Endodermal cell (in vitro differentiated cells): ENCODE measurements at regions not wholly inside any gene's neighbourhood (a gene's known extent, or its start where the extent isn't known, plus 50 kb on each side); places are given as distances from the start of the nearest gene placed in this dataset.
A peak's percentile ranks its signal among the peaks of the same experiment; 100 is the strongest.

Experiments
- DNase-seq: peaks from one replicate; pipeline ENCODE4 v3.0.0-alpha.2; 2017
- H3K27ac ChIP-seq: 2 replicates; pipeline ENCODE4 v1.5.1; 2013; ENCODE audit warnings: mild to moderate bottlenecking, low read depth, low read length, moderate library complexity
- H3K27me3 ChIP-seq: 2 replicates; pipeline ENCODE4 v1.6.1; 2013; ENCODE audit warnings: mild to moderate bottlenecking, low read length, moderate library complexity; ENCODE audit not compliant: insufficient read depth, control insufficient read depth, poor library complexity, severe bottlenecking
- H3K36me3 ChIP-seq: 2 replicates; pipeline ENCODE4 v1.7.0; 2013; ENCODE audit warnings: mild to moderate bottlenecking, low read length, moderate library complexity; ENCODE audit not compliant: control insufficient read depth, insufficient read depth
- H3K4me1 ChIP-seq: one replicate; pipeline ENCODE4 v1.7.0; 2013; ENCODE audit warnings: low read length; ENCODE audit not compliant: control insufficient read depth, insufficient read depth
- H3K4me3 ChIP-seq: 2 replicates; pipeline ENCODE4 v1.5.1; 2013; ENCODE audit warnings: mild to moderate bottlenecking, low read length, moderate library complexity
- H3K9ac ChIP-seq: 2 replicates; pipeline ENCODE4 v1.6.1; 2013; ENCODE audit warnings: mild to moderate bottlenecking, low read length, moderate library complexity; ENCODE audit not compliant: poor library complexity, severe bottlenecking; ENCODE audit errors: extremely low read depth
- H3K9me3 ChIP-seq: 2 replicates; pipeline ENCODE4 v1.6.1; 2013; ENCODE audit warnings: mild to moderate bottlenecking, low read length, moderate library complexity; ENCODE audit not compliant: control insufficient read depth
- H3K27ac Mint-ChIP-seq: 2 replicates; pipeline ENCODE4 v1.8.0; 2020; ENCODE audit warnings: mixed read lengths
- H3K27me3 Mint-ChIP-seq: 2 replicates; pipeline ENCODE4 v1.8.0; 2021; ENCODE audit warnings: mild to moderate bottlenecking, mixed read lengths; ENCODE audit not compliant: insufficient read depth
- H3K36me3 Mint-ChIP-seq: 2 replicates; pipeline ENCODE4 v1.8.0; 2020; ENCODE audit warnings: low read depth, mixed read lengths
- H3K4me1 Mint-ChIP-seq: 2 replicates; pipeline ENCODE4 v1.8.0; 2020; ENCODE audit warnings: mixed read lengths
- H3K4me3 Mint-ChIP-seq: 2 replicates; pipeline ENCODE4 v1.8.0; 2020; ENCODE audit warnings: mild to moderate bottlenecking, moderate library complexity, mixed read lengths
- H3K9me3 Mint-ChIP-seq: 2 replicates; pipeline ENCODE4 v1.8.0; 2020; ENCODE audit warnings: mild to moderate bottlenecking, mixed read lengths
- WGBS, 2 experiments: methylation state at CpG; one replicate each; pipeline versions ENCODE4 v1.1.5 to v1.1.7; 2013; ENCODE audit warnings: missing lambda C conversion rate in 2 of 2, mixed read lengths in 1 of 2; ENCODE audit not compliant: insufficient coverage in 1 of 2, insufficient read length in 1 of 2; 5-methylcytosine and 5-hydroxymethylcytosine counted together
- TF ChIP-seq, protein P1 (sequence below): fragments of 200-600 bp; sonication (generic); conservative IDR thresholded peaks from 2 replicates; pipeline ENCODE4 v1.5.0; 2021; ENCODE audit warnings: antibody characterized with exemption, mild to moderate bottlenecking

DNA sequence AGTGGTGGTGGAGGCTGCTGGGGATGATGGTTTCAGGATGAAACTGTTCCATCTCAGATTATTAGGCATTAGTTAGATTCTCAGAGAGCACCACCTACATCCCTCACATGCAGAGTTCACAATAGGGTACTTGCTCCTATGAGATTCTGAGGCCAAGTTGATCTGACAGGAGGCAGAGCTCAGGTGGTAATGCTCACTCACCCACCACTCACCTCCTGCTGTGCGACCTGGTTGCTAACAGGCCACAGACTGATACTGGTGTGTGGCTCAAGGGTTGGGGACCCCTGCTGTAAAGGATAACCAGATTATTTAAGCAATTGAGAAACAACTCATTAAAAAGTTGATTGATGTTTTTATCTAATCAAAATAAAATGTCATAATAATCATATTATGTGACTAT is 248.5 kb downstream of the RERGL start:
- peaks cover 3% of the 10 kb centered on the region for H3K4me1 Mint-ChIP-seq
- WGBS, 2 experiments = 56% methylated on average over 1 of the region's 1 CpG; no CpG with 5 or more reads in 1 of the 2 experiments
- TF ChIP-seq, protein P1, sequence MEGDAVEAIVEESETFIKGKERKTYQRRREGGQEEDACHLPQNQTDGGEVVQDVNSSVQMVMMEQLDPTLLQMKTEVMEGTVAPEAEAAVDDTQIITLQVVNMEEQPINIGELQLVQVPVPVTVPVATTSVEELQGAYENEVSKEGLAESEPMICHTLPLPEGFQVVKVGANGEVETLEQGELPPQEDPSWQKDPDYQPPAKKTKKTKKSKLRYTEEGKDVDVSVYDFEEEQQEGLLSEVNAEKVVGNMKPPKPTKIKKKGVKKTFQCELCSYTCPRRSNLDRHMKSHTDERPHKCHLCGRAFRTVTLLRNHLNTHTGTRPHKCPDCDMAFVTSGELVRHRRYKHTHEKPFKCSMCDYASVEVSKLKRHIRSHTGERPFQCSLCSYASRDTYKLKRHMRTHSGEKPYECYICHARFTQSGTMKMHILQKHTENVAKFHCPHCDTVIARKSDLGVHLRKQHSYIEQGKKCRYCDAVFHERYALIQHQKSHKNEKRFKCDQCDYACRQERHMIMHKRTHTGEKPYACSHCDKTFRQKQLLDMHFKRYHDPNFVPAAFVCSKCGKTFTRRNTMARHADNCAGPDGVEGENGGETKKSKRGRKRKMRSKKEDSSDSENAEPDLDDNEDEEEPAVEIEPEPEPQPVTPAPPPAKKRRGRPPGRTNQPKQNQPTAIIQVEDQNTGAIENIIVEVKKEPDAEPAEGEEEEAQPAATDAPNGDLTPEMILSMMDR = no peak
- no peaks in the 10 kb centered on the region for H3K36me3 Mint-ChIP-seq
- Histone ChIP-seq H3K4me3 (no peak overlapping the region), H3K27me3 (peaks cover 6% of the 10 kb centered on the region), H3K4me1 (no peaks in the 10 kb centered on the region), H3K27ac (no peak overlapping the region), H3K9me3 (no peaks in the 10 kb centered on the region), H3K9ac (no peak overlapping the region), H3K36me3 (no peaks in the 10 kb centered on the region)
- peak; percentile 82 for DNase-seq
- no peak overlapping the region for H3K4me3 Mint-ChIP-seq
- H3K27me3 Mint-ChIP-seq = peaks cover 12% of the 10 kb centered on the region
- H3K27ac Mint-ChIP-seq = no peak overlapping the region
- H3K9me3 Mint-ChIP-seq = no peaks in the 10 kb centered on the region

GRCh38 chr12:17829813-17830212 is 260.2 kb downstream of the RERGL start:
- no peaks in the 10 kb centered on the region for H3K36me3 ChIP-seq
- WGBS, 2 experiments = 93 to 100% methylated on average over 1 of the region's 1 CpG
- no peaks in the 10 kb centered on the region for H3K27me3 ChIP-seq
- H3K9me3 Mint-ChIP-seq = peaks cover 9% of the 10 kb centered on the region
- no peaks in the 10 kb centered on the region for H3K9me3 ChIP-seq
- no peaks in the 10 kb centered on the region for H3K4me1 Mint-ChIP-seq
- H3K36me3 Mint-ChIP-seq = no peaks in the 10 kb centered on the region
- no peak overlapping the region for H3K27ac ChIP-seq
- no peak overlapping the region for H3K9ac ChIP-seq
- no peaks in the 10 kb centered on the region for H3K27me3 Mint-ChIP-seq
- no peak for DNase-seq
- no peak overlapping the region for H3K4me3 ChIP-seq
- H3K4me1 ChIP-seq = no peaks in the 10 kb centered on the region
- TF ChIP-seq, protein P1 = peak; percentile 61
- no peak overlapping the region for H3K4me3 Mint-ChIP-seq
- H3K27ac Mint-ChIP-seq = no peak overlapping the region

- Histone ChIP-seq H3K27ac (no peak overlapping the region), H3K9ac (no peak overlapping the region), H3K36me3 (no peaks in the 10 kb centered on the region), H3K4me1 (no peaks in the 10 kb centered on the region), H3K4me3 (no peak overlapping the region), H3K9me3 (no peaks in the 10 kb centered on the region), H3K27me3 (no peaks in the 10 kb centered on the region)
- TF ChIP-seq, protein P1 = no peak
- Mint-ChIP-seq H3K27me3 (no peaks in the 10 kb centered on the region), H3K4me1 (peaks cover 7% of the 10 kb centered on the region), H3K27ac (no peak overlapping the region), H3K4me3 (no peak overlapping the region), H3K36me3 (no peaks in the 10 kb centered on the region), H3K9me3 (peaks cover 15% of the 10 kb centered on the region)
- DNase-seq = peak; percentile 74
Measured at GRCh38 chr12:17818931-17819330, 271.1 kb downstream of the RERGL start.
